PC-3 (cell line): ENCODE measurements at regions not wholly inside any gene's neighbourhood (a gene's known extent, or its start where the extent isn't known, plus 50 kb on each side); places are given as distances from the start of the nearest gene placed in this dataset.

ENCODE experiments used
- CTCF ChIP-seq: fragments of 300-600 bp; sonication (generic); conservative IDR thresholded peaks from 2 replicates; pipeline ENCODE4 v1.5.1; 2017; ENCODE audit warnings: antibody characterized with exemption, low read depth, mild to moderate bottlenecking, low read length
- EZH2 ChIP-seq: fragments of 300-600 bp; sonication (generic); IDR thresholded peaks from one replicate; pipeline ENCODE4 v1.6.1; 2017; ENCODE audit warnings: antibody characterized with exemption, mild to moderate bottlenecking, low read length; ENCODE audit not compliant: unreplicated experiment

GRCh38 chr5:124341066-124341858 lies 405.2 kb downstream of the ZNF608 start:
- TF ChIP-seq CTCF: no peak
- TF ChIP-seq EZH2: no peak
